Adipocyte (in vitro differentiated cells): ENCODE measurements at regions not wholly inside any gene's neighbourhood (a gene's known extent, or its start where the extent isn't known, plus 50 kb on each side); places are given as distances from the start of the nearest gene placed in this dataset.

Experiments
- DNase-seq: peaks from one replicate; pipeline ENCODE4 v3.0.0-alpha.2; 2015; ENCODE audit warnings: low read depth
- H3K27me3 ChIP-seq: replicated peaks from 2 replicates; pipeline ENCODE4 v1.7.0; 2013; ENCODE audit warnings: mild to moderate bottlenecking, low read length, moderate library complexity; ENCODE audit not compliant: control insufficient read depth, insufficient read depth
- H3K36me3 ChIP-seq: 2 replicates; pipeline ENCODE4 v1.7.0; 2013; ENCODE audit warnings: low read length, mild to moderate bottlenecking, moderate library complexity; ENCODE audit not compliant: control insufficient read depth, insufficient read depth, severe bottlenecking
- H3K4me1 ChIP-seq: 2 replicates; pipeline ENCODE4 v1.7.0; 2013; ENCODE audit warnings: mild to moderate bottlenecking, low read length, moderate library complexity; ENCODE audit not compliant: control insufficient read depth, insufficient read depth
- H3K4me3 ChIP-seq: 2 replicates; pipeline ENCODE4 v1.7.0; 2013; ENCODE audit warnings: mild to moderate bottlenecking, low read length, moderate library complexity
- H3K9ac ChIP-seq: 2 replicates; pipeline ENCODE4 v1.7.0; 2013; ENCODE audit warnings: mild to moderate bottlenecking, low read length, moderate library complexity
- H3K9me3 ChIP-seq: 2 replicates; pipeline ENCODE4 v1.7.0; 2013; ENCODE audit warnings: mild to moderate bottlenecking, low read length, moderate library complexity; ENCODE audit not compliant: control insufficient read depth

DNA sequence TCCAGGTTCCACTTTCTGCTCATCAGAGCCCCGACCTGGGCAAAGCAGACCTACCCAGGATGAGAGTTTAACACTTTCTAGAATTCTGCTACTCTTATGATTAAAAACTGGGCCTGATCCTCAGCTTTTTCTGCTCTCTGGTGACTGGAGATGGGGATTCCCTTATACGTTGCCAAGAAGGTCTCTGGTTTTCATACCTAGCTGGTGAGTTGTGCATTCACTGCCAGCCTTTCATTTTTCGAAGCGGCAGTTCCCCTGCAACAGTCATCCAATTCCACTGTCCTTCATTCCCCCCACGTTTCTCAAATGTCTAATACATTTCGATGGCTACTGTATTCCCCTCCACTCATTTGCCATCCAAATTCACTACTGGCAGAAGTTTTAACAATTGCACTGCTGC is 135.3 kb downstream of the ADSS2 start:
- Histone ChIP-seq H3K9ac (no peak overlapping the region), H3K4me1 (peaks cover 21% of the 10 kb centered on the region), H3K36me3 (no peaks in the 10 kb centered on the region), H3K4me3 (no peak overlapping the region), H3K27me3 (no peaks in the 10 kb centered on the region), H3K9me3 (no peaks in the 10 kb centered on the region)
- DNase-seq: peak; percentile 10

DNA sequence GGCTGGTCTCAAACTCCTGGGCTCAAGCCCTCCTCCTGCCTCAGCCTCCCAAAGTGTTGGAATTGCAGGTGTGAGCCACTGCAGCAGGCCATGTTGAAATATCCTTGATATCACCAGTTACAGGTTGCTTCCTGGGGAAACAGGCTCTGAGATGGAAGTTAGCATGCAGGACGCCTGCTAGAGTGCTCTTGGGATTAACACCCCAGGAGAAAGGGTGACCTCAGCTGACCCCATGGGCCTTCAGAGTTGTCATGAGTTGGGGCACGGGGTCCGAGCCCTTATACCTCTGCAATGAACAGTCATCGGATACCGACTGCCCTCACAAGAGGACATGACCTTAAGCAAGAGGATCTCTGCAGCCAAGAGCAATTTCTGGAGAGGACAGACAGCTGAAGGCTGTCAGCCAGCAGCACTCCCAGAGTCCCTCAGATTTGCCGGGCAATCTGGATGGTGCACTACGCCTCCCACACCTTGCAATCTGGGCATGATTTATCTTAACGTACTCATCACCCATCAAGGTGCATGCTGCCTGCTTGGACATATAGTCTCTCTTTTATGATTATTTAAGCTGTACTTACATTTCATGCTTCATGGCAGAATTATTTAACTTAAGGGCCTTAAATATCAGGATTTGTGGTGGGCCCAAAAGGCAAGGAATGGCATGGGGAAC is 134.6 kb downstream of the ADSS2 start:
- DNase-seq: no peak
- no peaks in the 10 kb centered on the region for H3K9me3 ChIP-seq
- H3K4me3 ChIP-seq: no peak overlapping the region
- H3K36me3 ChIP-seq: no peaks in the 10 kb centered on the region
- no peaks in the 10 kb centered on the region for H3K27me3 ChIP-seq
- no peak overlapping the region for H3K9ac ChIP-seq
- H3K4me1 ChIP-seq: peaks cover 16% of the 10 kb centered on the region

DNA sequence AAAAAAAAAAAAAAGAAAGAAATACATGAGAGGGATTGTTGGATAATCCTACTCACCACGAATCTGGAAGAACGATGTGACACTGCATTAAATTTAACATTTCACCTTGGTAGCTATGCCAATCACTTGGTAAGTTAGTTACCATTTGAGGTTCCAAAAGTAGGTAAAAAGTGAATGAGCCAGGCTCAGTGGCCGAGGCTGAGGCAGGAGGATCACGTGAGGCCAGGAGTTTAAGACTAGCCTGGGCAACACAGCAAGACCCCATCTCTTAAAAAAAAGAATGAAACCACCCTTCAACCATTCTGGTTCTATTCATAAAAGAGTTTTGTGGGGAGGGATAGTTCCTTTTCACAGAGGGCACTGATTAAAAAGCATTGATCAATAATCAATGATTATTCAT is 133.6 kb downstream of the ADSS2 start:
- Histone ChIP-seq H3K36me3 (no peaks in the 10 kb centered on the region), H3K4me1 (peaks cover 19% of the 10 kb centered on the region), H3K9ac (no peak overlapping the region), H3K4me3 (no peak overlapping the region), H3K27me3 (no peaks in the 10 kb centered on the region), H3K9me3 (no peaks in the 10 kb centered on the region)
- DNase-seq: no peak

DNA sequence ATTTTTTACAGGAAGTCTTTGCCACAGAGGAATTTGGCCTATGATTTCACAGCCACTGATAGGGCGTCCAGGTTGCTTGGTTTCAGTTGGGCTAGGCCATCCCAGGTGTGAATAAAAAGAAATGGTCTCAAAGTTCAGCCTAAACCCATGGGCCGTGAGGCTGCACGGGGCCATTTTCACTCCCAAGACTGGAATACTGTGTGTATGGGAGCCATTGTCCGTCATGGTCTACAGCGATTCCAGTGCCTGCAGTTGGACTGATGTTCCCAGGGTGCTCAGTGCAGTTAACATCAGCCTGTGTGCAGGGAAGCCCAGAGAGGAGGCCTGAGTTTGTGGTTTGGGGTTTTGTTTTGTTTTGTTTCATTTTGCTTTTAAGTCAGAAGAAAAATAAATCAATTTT is 133.2 kb downstream of the ADSS2 start:
- no peaks in the 10 kb centered on the region for H3K9me3 ChIP-seq
- DNase-seq: no peak
- H3K4me3 ChIP-seq: no peak overlapping the region
- no peak overlapping the region for H3K9ac ChIP-seq
- H3K27me3 ChIP-seq: no peaks in the 10 kb centered on the region
- H3K36me3 ChIP-seq: no peaks in the 10 kb centered on the region
- H3K4me1 ChIP-seq: peaks cover 23% of the 10 kb centered on the region

DNA sequence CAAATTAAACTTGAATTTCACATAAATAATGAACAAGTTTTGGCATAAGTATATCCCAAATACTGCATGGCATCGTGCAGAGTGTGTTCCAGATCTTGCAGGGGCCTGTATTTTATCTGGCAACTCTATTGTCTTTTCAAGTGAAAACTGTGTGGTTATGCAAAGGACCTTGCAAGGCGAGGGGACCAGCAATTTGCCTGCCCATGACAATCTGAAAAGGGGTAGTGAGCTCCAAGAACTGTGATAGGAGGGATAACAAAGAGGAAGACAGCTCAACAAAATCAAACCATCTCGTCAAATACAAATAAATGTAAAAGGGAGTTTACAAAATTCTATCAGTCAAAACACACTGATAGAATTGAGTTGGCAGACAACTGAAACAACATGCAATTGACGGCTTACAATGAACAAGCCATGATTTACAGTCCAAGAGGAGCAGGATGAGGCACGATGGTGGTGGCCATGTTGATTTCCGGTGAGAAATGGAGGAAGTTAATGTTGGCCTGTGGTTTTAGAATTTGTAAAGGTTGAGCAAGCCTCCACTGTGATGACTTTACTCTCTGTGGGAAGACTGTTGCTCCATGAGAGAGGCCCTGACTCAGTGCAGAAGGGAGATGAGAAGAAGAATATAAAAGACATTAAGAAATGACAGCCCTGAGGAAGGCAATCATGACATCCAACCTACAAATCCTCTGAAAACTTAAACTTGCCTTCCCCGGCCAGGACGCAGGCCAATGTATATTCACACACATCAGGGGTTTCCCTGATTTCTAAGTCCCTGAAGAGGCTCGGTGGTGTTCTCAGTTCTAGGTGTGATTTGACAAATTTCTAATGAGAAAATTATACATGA is 132.2 kb downstream of the ADSS2 start:
- Histone ChIP-seq H3K4me1 (peaks cover 23% of the 10 kb centered on the region), H3K4me3 (no peak overlapping the region), H3K27me3 (no peaks in the 10 kb centered on the region), H3K9me3 (no peaks in the 10 kb centered on the region), H3K36me3 (no peaks in the 10 kb centered on the region), H3K9ac (peak overlapping the region; percentile 45)
- peak; percentile 54 for DNase-seq

DNA sequence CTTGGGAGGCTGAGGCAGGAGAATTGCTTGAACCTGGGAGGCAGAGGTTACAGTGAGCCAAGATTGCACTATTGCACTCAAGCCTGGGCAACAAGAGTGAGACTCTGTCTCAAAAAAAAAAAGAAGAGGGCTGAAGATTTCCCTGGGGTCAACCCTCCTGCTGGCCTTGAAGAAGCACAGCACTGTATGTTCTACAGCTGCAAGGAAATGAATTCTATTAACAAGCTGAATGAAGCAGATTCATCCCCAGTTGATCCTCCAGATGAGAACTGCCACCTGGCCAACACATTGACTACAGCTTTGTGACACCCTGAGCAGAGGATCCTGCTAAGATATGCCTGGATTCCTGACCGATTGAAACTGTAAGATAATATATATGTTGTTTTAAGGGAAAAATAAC is 129.5 kb downstream of the ADSS2 start:
- Histone ChIP-seq H3K36me3 (no peaks in the 10 kb centered on the region), H3K4me3 (peak overlapping the region; percentile 23), H3K27me3 (no peaks in the 10 kb centered on the region), H3K9me3 (no peaks in the 10 kb centered on the region), H3K9ac (peak overlapping the region; percentile 64), H3K4me1 (peaks cover 23% of the 10 kb centered on the region)
- no peak for DNase-seq

DNA sequence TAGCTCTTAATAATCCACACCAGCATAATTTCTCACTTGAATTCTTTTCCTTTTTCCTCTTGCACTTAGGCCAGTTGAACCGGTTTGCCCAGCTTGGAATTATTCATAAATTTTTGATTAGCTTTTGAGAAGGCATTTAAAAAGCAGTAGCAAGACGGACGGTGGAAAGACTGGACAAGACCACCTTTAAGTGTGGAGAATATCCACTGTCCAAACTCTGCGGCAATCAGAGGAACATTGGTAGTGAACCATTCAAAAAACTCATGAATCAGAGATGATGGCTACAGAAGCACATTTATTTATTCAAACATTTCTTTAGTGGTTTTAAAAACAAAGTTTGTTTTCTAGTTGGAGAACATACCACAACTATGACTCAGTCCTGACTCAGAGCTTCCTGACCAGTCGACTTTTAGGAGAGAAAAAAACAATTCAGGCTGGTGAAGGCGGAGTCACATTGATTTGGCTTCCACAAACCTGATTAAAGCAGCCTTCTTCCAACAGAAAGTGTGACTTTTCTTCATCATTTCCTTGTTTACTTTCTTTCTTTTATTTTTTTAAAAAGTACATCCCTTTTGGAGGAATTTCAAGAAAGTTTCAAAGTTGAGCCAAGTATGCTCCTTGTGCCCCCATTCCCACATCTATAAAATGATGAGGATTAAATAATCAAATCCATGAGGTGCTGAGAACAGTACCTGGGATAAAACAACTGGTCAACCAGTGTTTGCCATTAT is 128.8 kb downstream of the ADSS2 start:
- peak overlapping the region; percentile 64 for H3K9ac ChIP-seq
- peaks cover 3% of the 10 kb centered on the region for H3K9me3 ChIP-seq
- H3K36me3 ChIP-seq: no peaks in the 10 kb centered on the region
- DNase-seq: peak; percentile 94
- peak overlapping the region; percentile 23 for H3K4me3 ChIP-seq
- no peaks in the 10 kb centered on the region for H3K27me3 ChIP-seq
- peaks cover 23% of the 10 kb centered on the region for H3K4me1 ChIP-seq

DNA sequence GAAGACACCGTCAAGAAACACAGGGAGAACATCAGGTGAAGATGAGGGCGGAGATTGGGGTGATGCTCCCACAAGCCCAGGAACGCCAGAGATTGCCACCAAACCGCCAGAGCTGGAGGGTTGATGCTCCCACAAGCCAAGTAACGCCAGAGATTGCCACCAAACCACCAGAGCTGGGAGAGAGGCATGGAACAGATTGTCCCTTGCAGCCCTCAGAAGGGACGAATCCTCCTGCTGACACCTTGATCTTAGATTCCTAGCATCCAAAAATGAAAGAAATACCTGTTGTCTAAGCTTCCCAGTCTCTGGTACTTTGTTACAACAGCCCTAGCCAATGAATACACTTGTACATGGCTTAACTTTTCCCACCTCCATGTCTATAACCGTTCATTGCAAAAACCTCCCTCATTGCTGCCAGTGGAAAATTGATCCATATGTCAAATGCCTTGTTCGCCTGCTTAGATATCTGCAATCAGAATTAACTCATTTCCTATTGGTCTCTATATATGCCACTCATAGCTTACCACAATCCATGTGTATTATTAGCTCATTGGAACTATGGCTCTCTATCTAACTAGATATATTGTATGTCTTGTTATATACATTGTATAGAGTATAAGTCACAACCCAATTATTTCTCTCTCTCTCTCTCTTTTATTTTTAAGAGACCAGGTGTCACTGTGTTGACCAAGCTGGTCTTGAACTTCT is 127.4 kb downstream of the ADSS2 start:
- H3K4me1 ChIP-seq: peaks cover 22% of the 10 kb centered on the region
- H3K9me3 ChIP-seq: peaks cover 12% of the 10 kb centered on the region
- DNase-seq: no peak
- no peak overlapping the region for H3K4me3 ChIP-seq
- no peaks in the 10 kb centered on the region for H3K27me3 ChIP-seq
- no peaks in the 10 kb centered on the region for H3K36me3 ChIP-seq
- no peak overlapping the region for H3K9ac ChIP-seq

DNA sequence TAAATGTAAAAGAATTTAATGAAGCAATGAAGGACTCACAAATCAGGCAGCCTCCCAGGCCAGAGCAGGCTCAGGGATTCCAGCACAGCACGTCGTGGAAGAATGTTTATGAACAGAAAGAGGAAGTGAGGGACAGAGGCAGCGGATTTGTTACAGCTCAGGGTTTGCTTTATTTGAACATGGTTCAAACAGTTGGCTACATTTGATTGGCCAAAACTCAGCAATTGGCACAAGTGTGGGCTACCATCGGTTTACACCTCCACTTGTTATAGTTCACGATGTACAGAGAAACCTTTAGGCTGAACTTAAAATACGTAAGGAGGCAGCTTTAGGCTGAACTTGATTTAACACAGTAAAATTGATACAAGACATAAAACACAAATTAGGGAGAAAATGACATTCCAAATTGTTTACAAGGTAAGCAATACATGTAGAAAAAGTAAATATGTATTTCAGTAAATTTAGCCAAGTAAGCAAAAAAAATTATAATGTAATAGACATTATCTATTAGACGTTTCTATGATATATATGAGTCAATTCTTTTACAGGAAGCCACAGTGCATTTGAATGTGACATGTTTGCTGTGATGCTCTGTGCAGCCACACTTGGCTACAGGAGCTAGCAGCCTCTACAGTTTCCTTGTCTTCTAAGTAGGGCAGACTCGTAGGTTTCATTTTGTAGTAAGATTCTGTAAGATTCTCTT is 126.5 kb downstream of the ADSS2 start:
- Histone ChIP-seq H3K9me3 (peaks cover 12% of the 10 kb centered on the region), H3K36me3 (no peaks in the 10 kb centered on the region), H3K9ac (no peak overlapping the region), H3K4me1 (peaks cover 14% of the 10 kb centered on the region), H3K4me3 (no peak overlapping the region), H3K27me3 (no peaks in the 10 kb centered on the region)
- DNase-seq: no peak

DNA sequence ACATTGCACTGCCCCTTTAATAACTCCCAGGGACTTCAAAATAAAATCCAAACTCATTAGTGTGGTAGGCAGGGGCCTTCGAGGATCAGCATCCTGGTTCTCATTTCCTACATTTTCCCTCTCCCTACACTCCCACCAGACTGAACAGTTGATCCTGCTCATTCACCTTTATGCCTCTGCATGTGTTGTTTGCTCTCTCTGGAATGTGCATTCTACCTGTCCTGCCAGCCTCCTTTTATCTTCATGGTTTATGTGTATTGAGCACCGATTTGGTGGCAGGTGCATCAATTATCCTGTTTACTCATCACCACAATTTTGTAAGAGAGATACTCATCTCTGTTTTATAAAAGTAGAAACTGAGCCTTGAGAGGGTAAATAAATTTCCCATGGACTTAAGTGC is 125.0 kb downstream of the ADSS2 start:
- Histone ChIP-seq H3K4me3 (no peak overlapping the region), H3K4me1 (peaks cover 12% of the 10 kb centered on the region), H3K9ac (no peak overlapping the region), H3K36me3 (no peaks in the 10 kb centered on the region), H3K27me3 (no peaks in the 10 kb centered on the region), H3K9me3 (peaks cover 12% of the 10 kb centered on the region)
- DNase-seq: no peak
